ENCODE measurements at regions not wholly inside any gene's neighbourhood (a gene's known extent, or its start where the extent isn't known, plus 50 kb on each side); places are given as distances from the start of the nearest gene placed in this dataset.

DNA sequence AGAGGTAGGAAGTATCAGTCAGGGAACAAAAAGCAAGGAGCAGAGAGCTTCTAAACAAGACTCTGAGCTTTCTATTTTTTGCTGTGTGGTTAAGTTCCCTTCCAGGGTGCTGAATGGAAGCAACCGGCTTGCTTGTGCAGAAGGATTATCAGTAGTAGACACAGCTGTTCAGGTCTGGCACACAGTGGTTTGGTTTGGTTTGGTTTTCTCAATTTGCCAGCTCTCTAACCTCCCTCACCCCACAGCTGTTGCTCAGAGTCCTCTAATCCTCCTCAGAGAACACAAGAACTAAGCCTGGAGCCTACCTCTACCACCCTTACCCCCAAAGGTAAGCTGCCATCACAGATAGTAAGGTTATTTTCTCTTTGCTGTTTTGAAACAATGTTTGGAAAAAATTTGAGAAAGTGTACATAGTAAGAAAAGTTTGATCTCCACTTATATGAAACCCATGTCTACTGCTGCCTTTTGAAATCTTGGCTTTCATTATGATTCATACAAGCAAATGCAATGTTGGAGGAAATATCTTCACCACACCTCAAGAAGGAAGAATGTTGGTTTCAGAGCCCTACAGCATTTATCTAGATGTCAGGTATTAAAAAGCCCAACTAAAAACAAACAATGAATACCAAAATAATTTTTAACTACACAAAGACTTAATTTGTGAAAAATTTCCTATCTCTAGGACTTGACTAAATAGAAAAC lies 255.3 kb downstream of the NR4A2 start:
- TF ChIP-seq, protein P1, sequence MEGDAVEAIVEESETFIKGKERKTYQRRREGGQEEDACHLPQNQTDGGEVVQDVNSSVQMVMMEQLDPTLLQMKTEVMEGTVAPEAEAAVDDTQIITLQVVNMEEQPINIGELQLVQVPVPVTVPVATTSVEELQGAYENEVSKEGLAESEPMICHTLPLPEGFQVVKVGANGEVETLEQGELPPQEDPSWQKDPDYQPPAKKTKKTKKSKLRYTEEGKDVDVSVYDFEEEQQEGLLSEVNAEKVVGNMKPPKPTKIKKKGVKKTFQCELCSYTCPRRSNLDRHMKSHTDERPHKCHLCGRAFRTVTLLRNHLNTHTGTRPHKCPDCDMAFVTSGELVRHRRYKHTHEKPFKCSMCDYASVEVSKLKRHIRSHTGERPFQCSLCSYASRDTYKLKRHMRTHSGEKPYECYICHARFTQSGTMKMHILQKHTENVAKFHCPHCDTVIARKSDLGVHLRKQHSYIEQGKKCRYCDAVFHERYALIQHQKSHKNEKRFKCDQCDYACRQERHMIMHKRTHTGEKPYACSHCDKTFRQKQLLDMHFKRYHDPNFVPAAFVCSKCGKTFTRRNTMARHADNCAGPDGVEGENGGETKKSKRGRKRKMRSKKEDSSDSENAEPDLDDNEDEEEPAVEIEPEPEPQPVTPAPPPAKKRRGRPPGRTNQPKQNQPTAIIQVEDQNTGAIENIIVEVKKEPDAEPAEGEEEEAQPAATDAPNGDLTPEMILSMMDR (conservative IDR thresholded peaks at IDR 0.05; ENCODE audit: low read depth in 2 of 2), result no peak
- no peak for TF ChIP-seq POLR2AphosphoS5 (IDR thresholded peaks at IDR 0.05; ENCODE audit: low read depth)
- no peak for TF ChIP-seq CREB1 (CRISPR knock-in tag; IDR thresholded peaks at IDR 0.05; ENCODE audit: low read depth)
- TF ChIP-seq EZH2 (IDR thresholded peaks at IDR 0.05; ENCODE audit: low read depth, unreplicated experiment), result no peak
- no peak for TF ChIP-seq ZNF114 (CRISPR knock-in tag; IDR thresholded peaks at IDR 0.05)
- TF ChIP-seq EZH2phosphoT487 (IDR thresholded peaks at IDR 0.05; ENCODE audit: unreplicated experiment), result no peak
- TF ChIP-seq, protein P2, sequence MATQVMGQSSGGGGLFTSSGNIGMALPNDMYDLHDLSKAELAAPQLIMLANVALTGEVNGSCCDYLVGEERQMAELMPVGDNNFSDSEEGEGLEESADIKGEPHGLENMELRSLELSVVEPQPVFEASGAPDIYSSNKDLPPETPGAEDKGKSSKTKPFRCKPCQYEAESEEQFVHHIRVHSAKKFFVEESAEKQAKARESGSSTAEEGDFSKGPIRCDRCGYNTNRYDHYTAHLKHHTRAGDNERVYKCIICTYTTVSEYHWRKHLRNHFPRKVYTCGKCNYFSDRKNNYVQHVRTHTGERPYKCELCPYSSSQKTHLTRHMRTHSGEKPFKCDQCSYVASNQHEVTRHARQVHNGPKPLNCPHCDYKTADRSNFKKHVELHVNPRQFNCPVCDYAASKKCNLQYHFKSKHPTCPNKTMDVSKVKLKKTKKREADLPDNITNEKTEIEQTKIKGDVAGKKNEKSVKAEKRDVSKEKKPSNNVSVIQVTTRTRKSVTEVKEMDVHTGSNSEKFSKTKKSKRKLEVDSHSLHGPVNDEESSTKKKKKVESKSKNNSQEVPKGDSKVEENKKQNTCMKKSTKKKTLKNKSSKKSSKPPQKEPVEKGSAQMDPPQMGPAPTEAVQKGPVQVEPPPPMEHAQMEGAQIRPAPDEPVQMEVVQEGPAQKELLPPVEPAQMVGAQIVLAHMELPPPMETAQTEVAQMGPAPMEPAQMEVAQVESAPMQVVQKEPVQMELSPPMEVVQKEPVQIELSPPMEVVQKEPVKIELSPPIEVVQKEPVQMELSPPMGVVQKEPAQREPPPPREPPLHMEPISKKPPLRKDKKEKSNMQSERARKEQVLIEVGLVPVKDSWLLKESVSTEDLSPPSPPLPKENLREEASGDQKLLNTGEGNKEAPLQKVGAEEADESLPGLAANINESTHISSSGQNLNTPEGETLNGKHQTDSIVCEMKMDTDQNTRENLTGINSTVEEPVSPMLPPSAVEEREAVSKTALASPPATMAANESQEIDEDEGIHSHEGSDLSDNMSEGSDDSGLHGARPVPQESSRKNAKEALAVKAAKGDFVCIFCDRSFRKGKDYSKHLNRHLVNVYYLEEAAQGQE (IDR thresholded peaks at IDR 0.05; ENCODE audit: unreplicated experiment), result no peak
- TF ChIP-seq NANOG (IDR thresholded peaks at IDR 0.05; ENCODE audit: borderline replicate concordance), result no peak

Data from GM23338 (cell line).